Body of pancreas (tissue), 4 donors: ENCODE measurements at regions not wholly inside any gene's neighbourhood (a gene's known extent, or its start where the extent isn't known, plus 50 kb on each side); places are given as distances from the start of the nearest gene placed in this dataset.

ENCODE experiments used
- CTCF ChIP-seq, 7 experiments: fragments of 450-650 bp in 4 of 7; fragments of 200-600 bp in 3 of 7; sonication (generic) in 3 of 7; IDR thresholded peaks; one replicate each; pipeline ENCODE4 v1.5.1; 2016 to 2019; ENCODE audit warnings: antibody characterized with exemption in 7 of 7
- POLR2A ChIP-seq, 3 donors: fragments of 450-650 bp; IDR thresholded peaks; one replicate each; pipeline ENCODE4 v1.6.1; 2016; ENCODE audit warnings: antibody characterized with exemption in 3 of 3, mild to moderate bottlenecking in 2 of 3

- TF ChIP-seq CTCF (IDR thresholded peaks at IDR 0.05) (no peak), POLR2A (IDR thresholded peaks at IDR 0.05) (no peak)
Measured at GRCh38 chr2:123715467-123715982, 309.6 kb upstream of the CNTNAP5 start.
